GM21360 (cell line): ENCODE measurements at regions not wholly inside any gene's neighbourhood (a gene's known extent, or its start where the extent isn't known, plus 50 kb on each side); places are given as distances from the start of the nearest gene placed in this dataset.
"Not testable (repeated sequence)": the region's sequence is repeated elsewhere in the genome, so short reads cannot be mapped to it uniquely, and the experiment has no call there.

Experiments
- ATAC-seq: cut with Tn5 transposase; IDR thresholded peaks from one replicate; pipeline ENCODE4 v1.9.1; 2021; ENCODE audit warnings: mild to moderate bottlenecking, moderate library complexity; ENCODE audit not compliant: unreplicated experiment

GRCh38 chr10:131363416-131363815 lies 51.9 kb upstream of the TCERG1L start:
- no peak for ATAC-seq

GRCh38 chr10:131371571-131371970 lies 60.0 kb upstream of the TCERG1L start:
- ATAC-seq, result no peak

GRCh38 chr10:131381576-131381975 lies 70.1 kb upstream of the TCERG1L start:
- ATAC-seq, result no peak

GRCh38 chr10:131385161-131385872 lies 73.8 kb upstream of the TCERG1L start:
- not testable (repeated sequence) for ATAC-seq

GRCh38 chr10:131387018-131387529 lies 75.6 kb upstream of the TCERG1L start:
- ATAC-seq, result no peak

GRCh38 chr10:131391936-131392335 lies 80.4 kb upstream of the TCERG1L start:
- ATAC-seq, result no peak

DNA sequence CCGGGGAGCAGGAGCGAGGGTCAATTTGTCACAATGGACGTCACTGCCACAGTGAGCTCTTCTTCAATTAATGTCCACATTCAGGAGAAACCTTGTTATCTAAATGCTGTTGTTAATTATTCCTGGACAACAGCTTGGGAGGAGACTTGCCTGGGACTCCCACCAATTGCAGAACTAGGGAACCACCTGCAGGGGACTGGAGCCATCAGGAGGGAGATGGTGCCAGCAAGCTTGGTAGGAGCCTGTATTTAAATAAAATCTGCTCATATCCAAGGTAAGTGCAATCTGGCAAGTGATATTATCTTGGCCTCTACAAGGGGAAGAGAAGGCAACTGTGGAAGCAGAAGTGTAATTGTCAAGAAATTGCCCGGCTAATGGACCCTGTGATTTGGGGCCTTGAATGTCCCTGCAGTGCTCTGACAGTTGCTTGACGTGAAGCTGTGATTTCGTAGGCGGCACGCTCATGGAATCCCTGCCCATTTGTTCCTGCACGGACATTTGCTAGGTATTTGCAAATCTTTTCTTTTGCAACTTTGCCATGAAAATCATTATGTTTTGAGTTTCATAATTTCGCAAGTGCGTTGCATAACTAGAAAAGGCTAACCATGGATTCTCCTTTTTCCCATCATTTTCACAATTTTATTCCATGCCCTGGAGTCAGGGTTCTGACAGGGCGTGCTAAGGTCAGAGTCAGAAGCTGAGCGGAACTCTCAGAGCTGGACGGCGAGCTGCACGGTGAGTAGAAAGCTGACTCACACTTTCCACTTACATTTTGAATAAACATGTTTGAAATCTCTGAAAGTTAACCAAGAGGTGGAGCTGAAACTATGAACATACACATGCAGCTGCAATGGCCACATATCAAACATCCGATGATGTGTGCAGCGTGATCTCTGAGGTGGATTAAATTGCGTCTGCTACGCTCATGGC lies 84.9 kb upstream of the TCERG1L start:
- no peak for ATAC-seq

DNA sequence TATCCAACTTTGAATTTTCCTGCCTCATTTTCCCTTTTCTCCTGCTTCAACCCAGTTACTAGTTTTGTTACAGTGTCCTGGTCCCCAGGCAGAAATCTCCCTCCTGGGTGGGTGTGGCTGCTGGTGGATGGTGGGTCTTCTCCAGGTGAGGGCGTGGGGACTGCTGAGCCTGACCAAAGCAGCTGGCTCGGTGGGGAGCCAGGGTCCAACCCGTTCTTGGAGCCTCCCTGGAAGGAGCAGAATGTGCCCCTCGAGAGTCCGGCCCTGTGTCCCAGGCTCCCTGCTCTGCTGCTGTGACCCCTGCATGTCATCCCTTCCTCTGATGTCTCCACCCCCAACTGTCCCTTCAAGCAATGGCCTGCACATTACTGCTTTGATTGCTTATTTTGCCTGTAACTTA lies 86.6 kb upstream of the TCERG1L start:
- no peak for ATAC-seq

GRCh38 chr10:131399981-131400380 lies 88.5 kb upstream of the TCERG1L start:
- ATAC-seq, result no peak

DNA sequence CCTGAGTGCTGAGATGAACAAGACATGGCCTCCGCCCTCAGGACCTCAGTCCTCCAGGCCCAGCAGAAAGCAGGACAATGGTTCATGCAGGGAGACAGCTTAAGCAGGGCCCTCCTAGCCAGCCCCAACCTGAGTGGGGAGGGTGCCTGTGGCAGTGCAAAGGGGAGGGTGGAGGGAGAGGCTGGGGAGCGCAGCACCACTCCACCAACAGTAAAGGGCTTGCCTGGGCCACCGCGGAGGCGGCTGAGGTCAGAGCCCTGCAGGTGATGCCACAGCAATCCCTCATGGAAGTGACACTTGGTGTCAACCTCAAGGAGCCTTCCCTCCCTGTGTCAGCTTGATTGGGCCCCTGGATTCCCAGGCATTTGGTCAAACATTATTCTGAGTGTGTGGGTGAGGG lies 89.0 kb upstream of the TCERG1L start:
- no peak for ATAC-seq

DNA sequence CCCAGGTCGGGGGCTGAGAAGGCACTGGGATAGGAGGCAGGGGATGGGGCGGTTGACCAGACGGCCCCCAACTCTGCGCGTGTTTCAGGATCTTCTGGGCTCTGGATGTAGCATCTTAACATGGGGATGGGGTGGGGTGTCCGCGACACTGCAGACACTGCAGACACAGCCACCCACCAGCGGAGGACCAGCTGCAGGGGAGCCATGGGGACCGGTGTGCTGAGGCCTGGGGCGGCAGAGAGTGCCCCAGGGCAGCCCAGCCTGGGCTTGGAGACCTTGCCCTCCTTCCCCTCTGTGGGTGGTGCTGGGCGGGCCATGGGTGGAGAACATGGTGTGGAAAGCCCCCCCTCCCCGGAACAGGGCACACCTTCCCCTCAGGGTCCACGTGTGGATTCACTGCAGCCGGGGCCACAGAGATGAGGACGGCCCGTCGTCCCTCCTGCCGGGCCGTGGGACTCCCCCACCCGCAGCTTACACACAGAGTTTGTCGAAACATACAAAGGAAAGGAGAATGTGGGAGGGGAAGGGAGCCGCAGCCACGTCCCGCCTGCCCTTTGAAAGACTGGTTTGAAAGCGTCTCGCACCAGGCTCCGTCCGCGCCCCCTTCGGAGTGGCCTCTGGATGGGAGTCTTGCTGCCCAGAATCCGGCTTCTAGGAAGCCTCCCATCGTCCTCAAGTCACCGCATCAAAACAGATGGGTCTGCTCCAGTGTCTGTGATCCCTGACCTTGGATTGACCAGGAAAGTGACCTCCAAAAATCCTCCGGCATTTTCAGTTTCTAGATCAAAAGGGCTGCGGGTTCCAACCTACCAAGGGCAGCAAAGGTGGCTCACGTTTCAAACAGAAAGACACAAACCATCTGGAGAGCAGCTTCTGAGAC lies 91.5 kb upstream of the TCERG1L start:
- no peak for ATAC-seq

- ATAC-seq, result no peak
Measured at GRCh38 chr10:131403936-131404335, 92.4 kb upstream of the TCERG1L start.

DNA sequence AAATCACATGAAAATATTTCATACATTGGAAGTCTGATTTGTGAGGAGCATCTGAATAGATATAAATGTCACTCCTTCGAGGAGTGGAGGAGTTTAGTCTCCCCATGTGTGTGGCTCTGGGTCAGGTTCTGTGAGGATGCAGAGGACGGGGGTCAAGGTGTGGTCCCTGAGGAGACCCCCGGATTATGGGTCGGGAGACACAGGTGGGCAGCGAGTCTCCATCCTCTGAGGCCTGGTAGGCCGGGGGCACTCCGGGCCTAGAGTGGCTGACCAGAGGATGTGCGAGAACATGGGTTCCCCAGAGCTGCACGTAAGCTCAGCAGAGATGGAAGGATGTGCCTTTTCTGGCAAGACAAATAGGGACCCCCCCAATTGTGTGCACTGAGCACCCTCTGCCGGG lies 93.4 kb upstream of the TCERG1L start:
- no peak for ATAC-seq

- ATAC-seq, result no peak
Measured at GRCh38 chr10:131406676-131407392, 95.3 kb upstream of the TCERG1L start.

DNA sequence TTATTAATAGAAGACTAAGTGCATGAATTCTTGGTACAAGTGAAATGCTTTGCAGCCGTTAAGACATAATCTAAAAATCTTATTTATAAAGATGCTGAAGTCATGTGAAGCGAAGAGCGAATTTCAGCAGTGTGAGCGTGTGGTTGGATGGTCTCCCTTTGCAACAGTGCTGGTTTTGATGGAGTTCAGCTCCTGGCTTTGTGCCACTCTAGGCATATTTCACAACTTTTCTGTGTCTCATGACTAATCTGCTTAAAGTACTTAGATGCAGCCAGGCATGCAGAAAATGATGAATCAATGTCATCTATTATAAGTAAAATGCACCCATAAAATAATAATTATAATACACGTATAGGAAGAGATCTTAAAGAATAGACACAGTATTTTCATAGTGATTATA lies 107.2 kb upstream of the TCERG1L start:
- ATAC-seq, result no peak

DNA sequence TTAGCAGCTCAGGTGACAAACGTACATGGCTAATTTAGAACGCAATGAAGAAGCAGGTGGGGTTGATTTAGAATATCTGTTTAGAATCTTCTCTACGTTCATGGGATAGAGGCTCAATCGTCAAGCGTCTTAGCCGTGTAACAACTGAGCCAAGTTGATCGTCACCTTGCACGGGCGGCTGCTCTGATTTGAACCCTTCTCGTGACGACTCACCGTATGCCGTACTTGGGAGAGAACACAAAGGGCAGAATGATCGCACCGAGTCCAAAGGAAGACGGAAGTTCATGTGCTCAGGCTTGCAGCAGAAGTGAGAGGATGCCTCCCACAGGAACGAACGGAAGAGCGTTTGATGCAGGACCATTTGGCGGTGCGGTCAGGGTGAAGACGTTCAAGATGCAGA lies 108.3 kb upstream of the TCERG1L start:
- ATAC-seq, result no peak

DNA sequence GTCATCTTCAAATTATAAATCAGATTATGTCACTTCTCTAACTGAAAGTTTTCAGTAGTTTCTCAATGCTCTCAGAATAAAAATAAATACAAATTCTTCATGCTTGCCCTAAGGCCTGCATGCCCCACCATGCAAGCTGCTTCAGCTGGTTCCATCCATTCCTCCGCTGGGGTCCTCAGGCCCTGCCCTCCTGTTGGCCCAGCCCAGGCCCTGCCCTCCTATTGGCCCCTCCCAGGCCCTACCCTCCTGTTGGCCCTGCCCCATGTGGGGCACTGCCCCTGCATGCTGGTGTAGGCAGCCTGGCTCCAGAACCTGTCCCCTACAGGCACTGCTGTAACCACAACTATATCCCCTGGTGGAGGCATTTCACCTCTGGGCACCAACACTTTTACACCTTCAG lies 109.3 kb upstream of the TCERG1L start:
- no peak for ATAC-seq

DNA sequence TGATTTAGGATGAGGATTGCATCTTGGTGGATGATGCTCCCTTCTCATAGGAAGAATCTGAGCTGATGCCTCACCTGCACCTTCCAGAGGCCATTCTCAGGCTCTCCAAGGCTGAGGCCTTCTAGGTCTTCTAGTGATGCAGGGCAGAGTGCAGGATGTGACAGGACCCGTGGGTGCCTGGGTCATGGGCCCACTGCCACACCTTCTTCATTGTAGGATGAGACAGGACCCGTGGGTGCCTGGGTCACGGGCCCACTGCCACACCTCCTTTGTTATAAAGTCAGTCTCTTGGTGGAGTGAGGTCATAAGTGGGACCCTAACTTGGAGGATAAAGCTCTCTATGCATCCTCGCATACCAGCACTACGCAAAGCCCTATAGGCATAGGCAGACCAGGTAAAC lies 109.9 kb upstream of the TCERG1L start:
- no peak for ATAC-seq

GRCh38 chr10:131422731-131423130 lies 111.2 kb upstream of the TCERG1L start:
- ATAC-seq, result no peak

- no peak for ATAC-seq
Measured at GRCh38 chr10:131424053-131424452, 112.5 kb upstream of the TCERG1L start.
